Upper lobe of left lung (tissue), 6 donors: ENCODE measurements at regions not wholly inside any gene's neighbourhood (a gene's known extent, or its start where the extent isn't known, plus 50 kb on each side); places are given as distances from the start of the nearest gene placed in this dataset.

ENCODE experiments used
- ATAC-seq, 2 donors: fragments of 200-7000 bp; cut with Tn5 transposase; one replicate each; pipeline ENCODE4 v1.9.1; 2022; ENCODE audit warnings: mild to moderate bottlenecking in 2 of 2, moderate library complexity in 2 of 2; ENCODE audit not compliant: low FRiP score in 2 of 2
- DNase-seq, 2 donors: peaks; one replicate each; pipeline ENCODE4 v3.0.0-alpha.2; 2019 to 2020
- H3K27ac ChIP-seq, 4 donors: fragments of 200-600 bp; sonication (generic); one replicate each; pipeline ENCODE4 v1.5.1; 2016 to 2019
- H3K27me3 ChIP-seq, 4 donors: fragments of 200-600 bp; sonication (generic); one replicate each; pipeline ENCODE4 v1.5.1; 2017 to 2019
- H3K36me3 ChIP-seq, 4 donors: fragments of 200-600 bp; sonication (generic); one replicate each; pipeline ENCODE4 v1.5.1; 2016 to 2019
- H3K4me1 ChIP-seq, 4 donors: fragments of 200-600 bp; sonication (generic); one replicate each; pipeline ENCODE4 v1.5.1; 2018 to 2019
- H3K4me3 ChIP-seq, 4 donors: fragments of 200-600 bp; sonication (generic); one replicate each; pipeline ENCODE4 v1.5.1; 2017 to 2019; ENCODE audit warnings: mild to moderate bottlenecking in 2 of 4, moderate library complexity in 1 of 4
- H3K9me3 ChIP-seq, 4 donors: fragments of 200-600 bp; sonication (generic); one replicate each; pipeline ENCODE4 v1.5.1; 2018 to 2019
- EP300 ChIP-seq, 4 donors: sonication (generic); formaldehyde crosslinking; IDR thresholded peaks; one replicate each; pipeline ENCODE4 v1.5.1; 2017; ENCODE audit warnings: antibody characterized with exemption in 4 of 4, control low read depth in 2 of 4
- POLR2A ChIP-seq, 4 donors: fragments of 450-650 bp; IDR thresholded peaks; one replicate each; pipeline ENCODE4 v1.5.1; 2016 to 2017; ENCODE audit warnings: antibody characterized with exemption in 4 of 4, mild to moderate bottlenecking in 2 of 4
- POLR2AphosphoS5 ChIP-seq, 2 donors: sonication (generic); formaldehyde crosslinking; IDR thresholded peaks; one replicate each; pipeline ENCODE4 v1.5.1; 2017; ENCODE audit warnings: antibody characterized with exemption in 2 of 2
- WGBS, 2 donors: methylation state at CpG; one replicate each; pipeline ENCODE4 v1.1.5; 2017 to 2018; 5-methylcytosine and 5-hydroxymethylcytosine counted together
- TF ChIP-seq, protein P1 (sequence below), 6 experiments: fragments of 450-650 bp in 4 of 6; fragments of 200-600 bp in 2 of 6; sonication (generic) in 2 of 6; IDR thresholded peaks; one replicate each; pipeline ENCODE4 v1.5.1; 2016 to 2019; ENCODE audit warnings: antibody characterized with exemption in 6 of 6
- donor health status: DM: no; HTN: no; CAD: no; lungs with moderate emphysema.
- donor health status: DM: no; HTN: yes; CAD: no; lungs with severe emphysema.

DNA sequence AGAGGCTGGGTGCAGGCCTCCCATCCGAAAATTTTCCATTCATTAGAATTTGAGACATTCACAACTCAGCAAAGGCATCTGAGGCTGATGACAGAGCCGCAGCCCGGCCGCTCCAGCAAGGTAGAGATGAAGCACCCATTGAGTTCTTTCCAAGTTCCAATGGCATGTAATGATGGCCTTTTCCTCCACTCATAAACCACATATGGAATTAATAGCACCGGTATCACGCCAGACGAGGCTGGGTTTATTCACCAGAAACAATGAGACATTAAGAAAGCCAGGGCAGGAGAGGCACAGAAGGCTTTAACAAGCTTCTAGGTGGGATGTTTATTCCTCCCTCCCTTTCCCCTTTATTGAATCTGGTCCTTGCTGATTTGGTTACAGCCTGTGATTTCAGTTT lies 534.4 kb downstream of the MN1 start:
- TF ChIP-seq POLR2A (IDR thresholded peaks at IDR 0.05) (no peak), POLR2AphosphoS5 (IDR thresholded peaks at IDR 0.05) (no peak), EP300 (IDR thresholded peaks at IDR 0.05) (no peak)
- TF ChIP-seq, protein P1, sequence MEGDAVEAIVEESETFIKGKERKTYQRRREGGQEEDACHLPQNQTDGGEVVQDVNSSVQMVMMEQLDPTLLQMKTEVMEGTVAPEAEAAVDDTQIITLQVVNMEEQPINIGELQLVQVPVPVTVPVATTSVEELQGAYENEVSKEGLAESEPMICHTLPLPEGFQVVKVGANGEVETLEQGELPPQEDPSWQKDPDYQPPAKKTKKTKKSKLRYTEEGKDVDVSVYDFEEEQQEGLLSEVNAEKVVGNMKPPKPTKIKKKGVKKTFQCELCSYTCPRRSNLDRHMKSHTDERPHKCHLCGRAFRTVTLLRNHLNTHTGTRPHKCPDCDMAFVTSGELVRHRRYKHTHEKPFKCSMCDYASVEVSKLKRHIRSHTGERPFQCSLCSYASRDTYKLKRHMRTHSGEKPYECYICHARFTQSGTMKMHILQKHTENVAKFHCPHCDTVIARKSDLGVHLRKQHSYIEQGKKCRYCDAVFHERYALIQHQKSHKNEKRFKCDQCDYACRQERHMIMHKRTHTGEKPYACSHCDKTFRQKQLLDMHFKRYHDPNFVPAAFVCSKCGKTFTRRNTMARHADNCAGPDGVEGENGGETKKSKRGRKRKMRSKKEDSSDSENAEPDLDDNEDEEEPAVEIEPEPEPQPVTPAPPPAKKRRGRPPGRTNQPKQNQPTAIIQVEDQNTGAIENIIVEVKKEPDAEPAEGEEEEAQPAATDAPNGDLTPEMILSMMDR (IDR thresholded peaks at IDR 0.05) = no peak
- Histone ChIP-seq H3K4me1 (no peaks in the 10 kb centered on the region), H3K27me3 (no peaks in the 10 kb centered on the region), H3K9me3 (no peaks in the 10 kb centered on the region), H3K4me3 (no peak overlapping the region), H3K27ac (no peak overlapping the region), H3K36me3 (no peaks in the 10 kb centered on the region)
- ATAC-seq (no peak), DNase-seq (no peak)
- WGBS, 2 donors = 94 to 97% methylated on average over 7 of the region's 7 CpGs

DNA sequence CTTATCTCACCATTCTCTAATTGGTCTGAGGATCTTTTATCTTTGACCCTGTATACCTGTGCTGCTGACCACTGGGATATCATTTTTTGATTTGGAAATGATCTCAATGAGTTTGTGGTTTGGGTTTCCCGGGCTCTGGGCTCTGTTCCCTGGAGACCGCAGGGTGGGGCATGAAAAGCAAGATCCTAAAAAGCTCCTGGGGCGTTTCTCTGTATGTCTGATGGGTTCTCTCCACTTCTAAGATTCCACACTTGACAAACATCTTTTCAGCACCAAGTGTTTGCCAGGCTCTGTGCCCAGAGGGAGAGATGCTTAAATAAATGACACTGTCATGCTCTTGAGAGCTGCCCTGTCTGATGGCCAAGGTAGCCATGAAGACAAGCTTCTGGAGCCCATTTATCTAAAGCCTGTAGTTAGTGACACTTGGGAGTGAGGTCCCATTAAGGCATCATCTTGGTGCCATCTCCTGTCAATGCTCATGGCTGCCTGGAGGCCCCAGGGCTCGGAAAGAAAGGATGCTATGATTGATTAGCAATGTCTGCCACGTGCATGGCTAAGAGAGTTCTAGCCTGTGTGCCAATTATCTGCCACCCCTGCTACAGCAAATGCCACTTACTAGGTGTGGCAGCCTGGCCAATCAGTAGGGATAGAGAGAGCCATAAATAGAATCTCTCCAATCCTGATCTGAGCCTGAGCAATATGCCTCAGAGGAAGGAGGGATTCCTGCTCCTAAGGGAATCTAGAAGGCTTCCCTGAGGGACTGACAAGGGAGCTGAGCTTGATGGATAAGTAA lies 531.6 kb downstream of the MN1 start:
- WGBS, 2 donors = 60 to 63% methylated on average over 3 to 5 of the region's 5 CpGs

DNA sequence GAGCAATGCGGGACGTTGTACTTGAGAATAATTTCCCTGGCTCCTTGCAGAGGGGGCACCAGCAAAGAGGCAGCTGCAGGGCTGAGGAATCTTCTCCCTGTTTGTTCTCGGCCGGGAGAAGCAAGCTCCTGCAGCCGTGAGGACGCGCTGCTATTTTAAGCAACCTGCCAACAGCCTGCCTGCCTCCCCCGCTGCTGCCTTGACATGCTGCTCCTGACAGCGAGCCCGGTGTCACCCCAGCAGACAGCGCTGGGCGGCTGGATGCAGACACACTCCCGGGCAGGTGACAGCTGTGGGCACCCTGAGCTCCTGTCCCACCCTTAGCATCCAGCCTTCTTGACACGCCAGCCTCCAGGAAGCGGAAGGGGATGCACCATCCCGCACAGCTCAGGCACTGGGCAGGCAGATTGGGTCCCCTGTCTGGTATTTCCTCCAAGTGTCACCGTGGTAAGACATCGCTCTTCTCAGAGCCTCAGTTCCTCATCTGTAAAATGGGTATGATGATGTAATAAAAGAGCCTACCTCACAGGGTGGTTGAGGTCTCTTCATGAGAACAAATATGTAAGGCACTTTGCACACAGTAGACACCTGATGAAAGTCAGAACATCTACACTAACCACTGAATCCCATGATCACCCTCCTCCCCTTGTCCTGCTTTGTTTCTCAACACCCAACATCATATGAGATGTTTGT lies 530.6 kb downstream of the MN1 start:
- TF ChIP-seq, protein P1 (IDR thresholded peaks at IDR 0.05) = no peak
- TF ChIP-seq EP300 (IDR thresholded peaks at IDR 0.05) = no peak
- TF ChIP-seq POLR2A (IDR thresholded peaks at IDR 0.05) = no peak
- TF ChIP-seq POLR2AphosphoS5 (IDR thresholded peaks at IDR 0.05) = no peak
- no peak overlapping the region for H3K27ac ChIP-seq
- no peaks in the 10 kb centered on the region for H3K9me3 ChIP-seq
- 43 to 71% methylated on average over 7 to 15 of the region's 18 CpGs for WGBS, 2 donors
- no peaks in the 10 kb centered on the region for H3K27me3 ChIP-seq
- no peaks in the 10 kb centered on the region for H3K36me3 ChIP-seq
- DNase-seq (peak in 1 of 2 donors; percentile 64), ATAC-seq (no peak)
- H3K4me1 ChIP-seq = no peaks in the 10 kb centered on the region
- no peak overlapping the region for H3K4me3 ChIP-seq

More for the DNA sequence above, 531.6 kb downstream of the MN1 start:
- ATAC-seq (no peak), DNase-seq (no peak)
- Histone ChIP-seq H3K36me3 (no peaks in the 10 kb centered on the region), H3K27ac (no peak overlapping the region), H3K4me3 (no peak overlapping the region), H3K9me3 (no peaks in the 10 kb centered on the region), H3K27me3 (no peaks in the 10 kb centered on the region), H3K4me1 (no peaks in the 10 kb centered on the region)
- TF ChIP-seq, protein P1 (IDR thresholded peaks at IDR 0.05) = no peak
- TF ChIP-seq EP300 (IDR thresholded peaks at IDR 0.05) = no peak
- no peak for TF ChIP-seq POLR2AphosphoS5 (IDR thresholded peaks at IDR 0.05)
- TF ChIP-seq POLR2A (IDR thresholded peaks at IDR 0.05) = no peak

DNA sequence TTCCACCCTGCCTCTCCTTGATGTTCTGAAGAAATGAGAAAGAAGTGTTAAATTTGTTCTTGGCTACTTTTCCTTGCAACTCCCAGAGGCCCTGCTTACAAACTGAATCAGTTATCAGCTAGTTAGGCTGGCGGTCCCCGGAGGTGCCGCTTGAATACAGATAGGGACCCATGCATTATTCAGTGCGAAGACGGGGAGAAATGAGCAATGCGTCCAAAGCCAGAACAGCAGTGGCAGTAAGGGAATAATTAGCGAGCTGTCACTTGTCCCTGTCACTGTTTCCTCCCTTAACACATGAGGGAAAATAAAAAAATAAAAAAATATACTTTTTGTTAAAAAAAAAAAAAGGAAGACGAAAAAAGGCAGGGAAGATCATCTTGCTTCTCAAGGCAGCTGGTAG lies 528.1 kb downstream of the MN1 start:
- H3K4me3 ChIP-seq = no peak overlapping the region
- H3K27ac ChIP-seq = no peak overlapping the region
- peaks cover 0 to 8% (median 3%) of the 10 kb centered on the region in 4 donors for H3K9me3 ChIP-seq
- H3K4me1 ChIP-seq = no peaks in the 10 kb centered on the region
- 48 to 60% methylated on average over 8 of the region's 8 CpGs for WGBS, 2 donors
- no peaks in the 10 kb centered on the region for H3K36me3 ChIP-seq
- no peak for DNase-seq
- TF ChIP-seq EP300 (IDR thresholded peaks at IDR 0.05) = no peak
- TF ChIP-seq, protein P1 (IDR thresholded peaks at IDR 0.05) = no peak
- no peak for TF ChIP-seq POLR2AphosphoS5 (IDR thresholded peaks at IDR 0.05)
- no peak for TF ChIP-seq POLR2A (IDR thresholded peaks at IDR 0.05)
- no peak for ATAC-seq
- no peaks in the 10 kb centered on the region for H3K27me3 ChIP-seq
